GM23338 (cell line): ENCODE measurements at regions not wholly inside any gene's neighbourhood (a gene's known extent, or its start where the extent isn't known, plus 50 kb on each side); places are given as distances from the start of the nearest gene placed in this dataset.

Experiments
- ATAC-seq: fragments of 200-7000 bp; cut with Tn5 transposase; 3 replicates; pipeline ENCODE4 v1.9.1; 2020
- DNase-seq: peaks from one replicate; pipeline ENCODE4 v3.0.0-alpha.2; 2015; ENCODE audit warnings: low spot score
- H2AFZ ChIP-seq: fragments of 200-600 bp; sonication (generic); 2 replicates; pipeline ENCODE4 v1.8.0; 2016; ENCODE audit warnings: antibody characterized with exemption, mild to moderate bottlenecking, moderate library complexity
- H3F3A ChIP-seq: fragments of 200-600 bp; sonication (generic); replicated peaks from 2 replicates; pipeline ENCODE4 v1.8.0; 2017; ENCODE audit warnings: antibody characterized with exemption, mixed run types, low read depth
- H3K27ac ChIP-seq: fragments of 200-600 bp; sonication (generic); 2 replicates; pipeline ENCODE4 v1.6.1; 2016; ENCODE audit warnings: low read depth
- H3K27me3 ChIP-seq: fragments of 200-600 bp; sonication (generic); 2 replicates; pipeline ENCODE4 v1.8.0; 2016; ENCODE audit warnings: mild to moderate bottlenecking, mixed run types, moderate library complexity; ENCODE audit not compliant: insufficient read depth
- H3K36me3 ChIP-seq: fragments of 200-600 bp; sonication (generic); 2 replicates; pipeline ENCODE4 v1.8.0; 2016; ENCODE audit warnings: mild to moderate bottlenecking; ENCODE audit not compliant: insufficient read depth
- H3K4me1 ChIP-seq: fragments of 200-600 bp; sonication (generic); 2 replicates; pipeline ENCODE4 v1.8.0; 2016; ENCODE audit warnings: mild to moderate bottlenecking, moderate library complexity; ENCODE audit not compliant: insufficient read depth
- H3K4me2 ChIP-seq: fragments of 200-600 bp; sonication (generic); 2 replicates; pipeline ENCODE4 v1.7.1; 2017; ENCODE audit warnings: mixed run types
- H3K4me3 ChIP-seq: fragments of 200-600 bp; sonication (generic); 2 replicates; pipeline ENCODE4 v1.6.1; 2016; ENCODE audit warnings: mixed run types
- H3K79me2 ChIP-seq: fragments of 200-600 bp; sonication (generic); replicated peaks from 2 replicates; pipeline ENCODE4 v1.8.0; 2017; ENCODE audit warnings: mild to moderate bottlenecking; ENCODE audit not compliant: insufficient read depth
- H3K9me2 ChIP-seq: fragments of 200-600 bp; sonication (generic); 2 replicates; pipeline ENCODE4 v1.8.0; 2017; ENCODE audit not compliant: insufficient read depth
- H4K20me1 ChIP-seq: fragments of 200-600 bp; sonication (generic); replicated peaks from 2 replicates; pipeline ENCODE4 v1.8.0; 2017; ENCODE audit warnings: mild to moderate bottlenecking; ENCODE audit not compliant: insufficient read depth
- H3K27ac Mint-ChIP-seq: 2 replicates; pipeline ENCODE4 v1.8.0; 2020; ENCODE audit warnings: inconsistent platforms, mild to moderate bottlenecking, moderate library complexity, mixed read lengths
- H3K27me3 Mint-ChIP-seq: 3 replicates; pipeline ENCODE4 v1.8.0; 2022; ENCODE audit warnings: low read depth, mild to moderate bottlenecking, moderate library complexity, mixed read lengths, inconsistent platforms; ENCODE audit not compliant: insufficient read depth, poor library complexity
- H3K36me3 Mint-ChIP-seq: 3 replicates; pipeline ENCODE4 v1.8.0; 2021; ENCODE audit warnings: low read depth, mild to moderate bottlenecking, inconsistent platforms, moderate library complexity, mixed read lengths
- H3K4me1 Mint-ChIP-seq: 3 replicates; pipeline ENCODE4 v1.8.0; 2020; ENCODE audit warnings: mild to moderate bottlenecking, inconsistent platforms, mixed read lengths
- H3K4me3 Mint-ChIP-seq: 3 replicates; pipeline ENCODE4 v1.8.0; 2021; ENCODE audit warnings: moderate library complexity, mild to moderate bottlenecking, inconsistent platforms, mixed read lengths
- H3K9me3 Mint-ChIP-seq: 3 replicates; pipeline ENCODE4 v1.8.0; 2020; ENCODE audit warnings: moderate library complexity, mild to moderate bottlenecking, inconsistent platforms, mixed read lengths
- EZH2phosphoT487 ChIP-seq: fragments of 200-600 bp; sonication (generic); IDR thresholded peaks from one replicate; pipeline ENCODE4 v1.8.1; 2018; ENCODE audit warnings: antibody characterized with exemption; ENCODE audit not compliant: unreplicated experiment
- JUNB ChIP-seq: IDR thresholded peaks from one replicate; pipeline ENCODE4 v1.6.1; 2016; ENCODE audit warnings: antibody characterized with exemption; ENCODE audit not compliant: unreplicated experiment
- NANOG ChIP-seq: IDR thresholded peaks from 2 replicates; pipeline ENCODE4 v1.6.1; 2016; ENCODE audit warnings: antibody characterized with exemption, borderline replicate concordance
- STAT1 ChIP-seq: IDR thresholded peaks from one replicate; pipeline ENCODE4 v1.6.1; 2016; ENCODE audit warnings: antibody characterized with exemption; ENCODE audit not compliant: unreplicated experiment
- ZNF114 ChIP-seq: fragments of 250-450 bp; sonication (Bioruptor Pico); IDR thresholded peaks from 2 replicates; pipeline ENCODE4 v1.5.0; 2020; ENCODE audit warnings: mild to moderate bottlenecking, moderate library complexity
- TF ChIP-seq, protein P1 (sequence below): IDR thresholded peaks from one replicate; pipeline ENCODE4 v1.6.1; 2018; ENCODE audit warnings: antibody characterized with exemption; ENCODE audit not compliant: unreplicated experiment
- TF ChIP-seq, protein P2 (sequence below): IDR thresholded peaks from 2 replicates; pipeline ENCODE4 v1.6.1; 2016; ENCODE audit warnings: antibody characterized with exemption
- TF ChIP-seq, protein P3 (sequence below): fragments of 250-450 bp; sonication (Bioruptor Pico); IDR thresholded peaks from 2 replicates; pipeline ENCODE4 v1.5.0; 2020; ENCODE audit warnings: mild to moderate bottlenecking, moderate library complexity

DNA sequence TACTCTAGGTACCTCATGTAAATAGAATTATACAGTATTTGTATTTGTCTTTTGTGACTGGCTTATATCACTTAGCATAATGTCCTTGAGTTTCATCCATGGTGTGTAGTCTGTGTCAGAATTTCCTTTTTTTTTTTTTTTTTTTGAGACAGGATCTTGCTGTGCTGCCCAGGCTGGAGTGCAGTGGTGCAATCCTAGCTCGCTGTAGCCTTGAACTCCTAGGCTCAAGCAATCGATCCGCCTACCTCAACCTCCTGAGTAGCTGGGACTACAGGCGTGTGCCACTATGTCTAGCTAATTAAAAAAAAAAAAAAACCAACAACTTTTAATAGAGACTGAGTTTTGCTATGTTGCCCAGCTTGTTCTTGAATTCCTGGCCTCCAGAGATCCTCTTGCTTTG, 89.8 kb upstream of the PODXL start:
- Histone ChIP-seq H3K4me1 (peaks cover 25% of the 10 kb centered on the region), H3K9me2 (no peaks in the 10 kb centered on the region), H3K27me3 (no peaks in the 10 kb centered on the region), H3K4me3 (no peak overlapping the region), H3K4me2 (no peak overlapping the region), H3K79me2 (no peaks in the 10 kb centered on the region), H3K36me3 (no peaks in the 10 kb centered on the region), H3K27ac (no peak overlapping the region), H2AFZ (no peak overlapping the region), H3F3A (peaks cover 4% of the 10 kb centered on the region; the same call in 1 of the 2 replicates), H4K20me1 (no peaks in the 10 kb centered on the region)
- Mint-ChIP-seq H3K4me3 (no peak overlapping the region), H3K27me3 (peaks cover 9% of the 10 kb centered on the region), H3K36me3 (no peaks in the 10 kb centered on the region), H3K9me3 (no peaks in the 10 kb centered on the region; the same call in 2 of the 3 replicates), H3K4me1 (peaks cover 35% of the 10 kb centered on the region), H3K27ac (no peak overlapping the region)
- DNase-seq (no peak), ATAC-seq (no peak)
- no peak for TF ChIP-seq STAT1
- TF ChIP-seq NANOG = no peak
- TF ChIP-seq, protein P1, sequence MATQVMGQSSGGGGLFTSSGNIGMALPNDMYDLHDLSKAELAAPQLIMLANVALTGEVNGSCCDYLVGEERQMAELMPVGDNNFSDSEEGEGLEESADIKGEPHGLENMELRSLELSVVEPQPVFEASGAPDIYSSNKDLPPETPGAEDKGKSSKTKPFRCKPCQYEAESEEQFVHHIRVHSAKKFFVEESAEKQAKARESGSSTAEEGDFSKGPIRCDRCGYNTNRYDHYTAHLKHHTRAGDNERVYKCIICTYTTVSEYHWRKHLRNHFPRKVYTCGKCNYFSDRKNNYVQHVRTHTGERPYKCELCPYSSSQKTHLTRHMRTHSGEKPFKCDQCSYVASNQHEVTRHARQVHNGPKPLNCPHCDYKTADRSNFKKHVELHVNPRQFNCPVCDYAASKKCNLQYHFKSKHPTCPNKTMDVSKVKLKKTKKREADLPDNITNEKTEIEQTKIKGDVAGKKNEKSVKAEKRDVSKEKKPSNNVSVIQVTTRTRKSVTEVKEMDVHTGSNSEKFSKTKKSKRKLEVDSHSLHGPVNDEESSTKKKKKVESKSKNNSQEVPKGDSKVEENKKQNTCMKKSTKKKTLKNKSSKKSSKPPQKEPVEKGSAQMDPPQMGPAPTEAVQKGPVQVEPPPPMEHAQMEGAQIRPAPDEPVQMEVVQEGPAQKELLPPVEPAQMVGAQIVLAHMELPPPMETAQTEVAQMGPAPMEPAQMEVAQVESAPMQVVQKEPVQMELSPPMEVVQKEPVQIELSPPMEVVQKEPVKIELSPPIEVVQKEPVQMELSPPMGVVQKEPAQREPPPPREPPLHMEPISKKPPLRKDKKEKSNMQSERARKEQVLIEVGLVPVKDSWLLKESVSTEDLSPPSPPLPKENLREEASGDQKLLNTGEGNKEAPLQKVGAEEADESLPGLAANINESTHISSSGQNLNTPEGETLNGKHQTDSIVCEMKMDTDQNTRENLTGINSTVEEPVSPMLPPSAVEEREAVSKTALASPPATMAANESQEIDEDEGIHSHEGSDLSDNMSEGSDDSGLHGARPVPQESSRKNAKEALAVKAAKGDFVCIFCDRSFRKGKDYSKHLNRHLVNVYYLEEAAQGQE = no peak
- TF ChIP-seq, protein P2, sequence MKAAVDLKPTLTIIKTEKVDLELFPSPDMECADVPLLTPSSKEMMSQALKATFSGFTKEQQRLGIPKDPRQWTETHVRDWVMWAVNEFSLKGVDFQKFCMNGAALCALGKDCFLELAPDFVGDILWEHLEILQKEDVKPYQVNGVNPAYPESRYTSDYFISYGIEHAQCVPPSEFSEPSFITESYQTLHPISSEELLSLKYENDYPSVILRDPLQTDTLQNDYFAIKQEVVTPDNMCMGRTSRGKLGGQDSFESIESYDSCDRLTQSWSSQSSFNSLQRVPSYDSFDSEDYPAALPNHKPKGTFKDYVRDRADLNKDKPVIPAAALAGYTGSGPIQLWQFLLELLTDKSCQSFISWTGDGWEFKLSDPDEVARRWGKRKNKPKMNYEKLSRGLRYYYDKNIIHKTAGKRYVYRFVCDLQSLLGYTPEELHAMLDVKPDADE = no peak
- no peak for TF ChIP-seq EZH2phosphoT487
- no peak for TF ChIP-seq JUNB
- TF ChIP-seq ZNF114 = no peak
- TF ChIP-seq, protein P3, sequence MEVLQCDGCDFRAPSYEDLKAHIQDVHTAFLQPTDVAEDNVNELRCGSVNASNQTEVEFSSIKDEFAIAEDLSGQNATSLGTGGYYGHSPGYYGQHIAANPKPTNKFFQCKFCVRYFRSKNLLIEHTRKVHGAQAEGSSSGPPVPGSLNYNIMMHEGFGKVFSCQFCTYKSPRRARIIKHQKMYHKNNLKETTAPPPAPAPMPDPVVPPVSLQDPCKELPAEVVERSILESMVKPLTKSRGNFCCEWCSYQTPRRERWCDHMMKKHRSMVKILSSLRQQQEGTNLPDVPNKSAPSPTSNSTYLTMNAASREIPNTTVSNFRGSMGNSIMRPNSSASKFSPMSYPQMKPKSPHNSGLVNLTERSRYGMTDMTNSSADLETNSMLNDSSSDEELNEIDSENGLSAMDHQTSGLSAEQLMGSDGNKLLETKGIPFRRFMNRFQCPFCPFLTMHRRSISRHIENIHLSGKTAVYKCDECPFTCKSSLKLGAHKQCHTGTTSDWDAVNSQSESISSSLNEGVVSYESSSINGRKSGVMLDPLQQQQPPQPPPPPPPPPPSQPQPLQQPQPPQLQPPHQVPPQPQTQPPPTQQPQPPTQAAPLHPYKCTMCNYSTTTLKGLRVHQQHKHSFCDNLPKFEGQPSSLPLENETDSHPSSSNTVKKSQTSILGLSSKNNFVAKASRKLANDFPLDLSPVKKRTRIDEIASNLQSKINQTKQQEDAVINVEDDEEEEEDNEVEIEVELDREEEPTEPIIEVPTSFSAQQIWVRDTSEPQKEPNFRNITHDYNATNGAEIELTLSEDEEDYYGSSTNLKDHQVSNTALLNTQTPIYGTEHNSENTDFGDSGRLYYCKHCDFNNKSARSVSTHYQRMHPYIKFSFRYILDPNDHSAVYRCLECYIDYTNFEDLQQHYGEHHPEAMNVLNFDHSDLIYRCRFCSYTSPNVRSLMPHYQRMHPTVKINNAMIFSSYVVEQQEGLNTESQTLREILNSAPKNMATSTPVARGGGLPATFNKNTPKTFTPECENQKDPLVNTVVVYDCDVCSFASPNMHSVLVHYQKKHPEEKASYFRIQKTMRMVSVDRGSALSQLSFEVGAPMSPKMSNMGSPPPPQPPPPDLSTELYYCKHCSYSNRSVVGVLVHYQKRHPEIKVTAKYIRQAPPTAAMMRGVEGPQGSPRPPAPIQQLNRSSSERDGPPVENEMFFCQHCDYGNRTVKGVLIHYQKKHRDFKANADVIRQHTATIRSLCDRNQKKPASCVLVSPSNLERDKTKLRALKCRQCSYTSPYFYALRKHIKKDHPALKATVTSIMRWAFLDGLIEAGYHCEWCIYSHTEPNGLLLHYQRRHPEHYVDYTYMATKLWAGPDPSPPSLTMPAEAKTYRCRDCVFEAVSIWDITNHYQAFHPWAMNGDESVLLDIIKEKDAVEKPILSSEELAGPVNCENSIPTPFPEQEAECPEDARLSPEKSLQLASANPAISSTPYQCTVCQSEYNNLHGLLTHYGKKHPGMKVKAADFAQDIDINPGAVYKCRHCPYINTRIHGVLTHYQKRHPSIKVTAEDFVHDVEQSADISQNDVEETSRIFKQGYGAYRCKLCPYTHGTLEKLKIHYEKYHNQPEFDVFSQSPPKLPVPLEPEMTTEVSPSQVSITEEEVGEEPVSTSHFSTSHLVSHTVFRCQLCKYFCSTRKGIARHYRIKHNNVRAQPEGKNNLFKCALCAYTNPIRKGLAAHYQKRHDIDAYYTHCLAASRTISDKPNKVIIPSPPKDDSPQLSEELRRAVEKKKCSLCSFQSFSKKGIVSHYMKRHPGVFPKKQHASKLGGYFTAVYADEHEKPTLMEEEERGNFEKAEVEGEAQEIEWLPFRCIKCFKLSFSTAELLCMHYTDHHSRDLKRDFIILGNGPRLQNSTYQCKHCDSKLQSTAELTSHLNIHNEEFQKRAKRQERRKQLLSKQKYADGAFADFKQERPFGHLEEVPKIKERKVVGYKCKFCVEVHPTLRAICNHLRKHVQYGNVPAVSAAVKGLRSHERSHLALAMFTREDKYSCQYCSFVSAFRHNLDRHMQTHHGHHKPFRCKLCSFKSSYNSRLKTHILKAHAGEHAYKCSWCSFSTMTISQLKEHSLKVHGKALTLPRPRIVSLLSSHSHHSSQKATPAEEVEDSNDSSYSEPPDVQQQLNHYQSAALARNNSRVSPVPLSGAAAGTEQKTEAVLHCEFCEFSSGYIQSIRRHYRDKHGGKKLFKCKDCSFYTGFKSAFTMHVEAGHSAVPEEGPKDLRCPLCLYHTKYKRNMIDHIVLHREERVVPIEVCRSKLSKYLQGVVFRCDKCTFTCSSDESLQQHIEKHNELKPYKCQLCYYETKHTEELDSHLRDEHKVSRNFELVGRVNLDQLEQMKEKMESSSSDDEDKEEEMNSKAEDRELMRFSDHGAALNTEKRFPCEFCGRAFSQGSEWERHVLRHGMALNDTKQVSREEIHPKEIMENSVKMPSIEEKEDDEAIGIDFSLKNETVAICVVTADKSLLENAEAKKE (CRISPR knock-in tag) = no peak
